AG09319 (cell line): ENCODE measurements at regions not wholly inside any gene's neighbourhood (a gene's known extent, or its start where the extent isn't known, plus 50 kb on each side); places are given as distances from the start of the nearest gene placed in this dataset.

ENCODE experiments used
- DNase-seq: peaks from one replicate; pipeline ENCODE4 v3.0.0-alpha.2; 2010; ENCODE audit warnings: low read depth; ENCODE audit errors: extremely low read depth
- TF ChIP-seq, protein P1 (sequence below): IDR thresholded peaks from 2 replicates; pipeline ENCODE4 v1.5.1; 2011; ENCODE audit warnings: low read depth, mild to moderate bottlenecking, inconsistent platforms, low read length, moderate library complexity

DNA sequence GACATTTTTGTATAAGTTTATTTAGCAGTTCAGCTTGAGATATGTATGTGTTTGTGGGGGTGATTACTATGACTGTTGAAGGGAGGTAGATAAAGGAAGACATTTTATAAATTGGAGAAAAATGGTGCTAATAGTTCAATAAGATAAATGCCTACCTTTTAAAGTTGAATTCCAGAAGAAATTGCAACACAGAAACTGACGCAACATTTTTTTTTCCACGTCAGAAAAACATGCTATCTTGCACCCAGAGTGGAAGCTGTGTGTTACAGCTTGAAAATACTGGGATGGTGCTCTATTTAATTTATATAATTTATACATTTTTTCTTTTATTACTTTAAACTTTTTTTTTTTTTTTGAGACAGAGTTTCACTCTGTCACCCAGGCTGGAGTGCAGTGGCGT lies 171.7 kb downstream of the WNT5A start:
- TF ChIP-seq, protein P1, sequence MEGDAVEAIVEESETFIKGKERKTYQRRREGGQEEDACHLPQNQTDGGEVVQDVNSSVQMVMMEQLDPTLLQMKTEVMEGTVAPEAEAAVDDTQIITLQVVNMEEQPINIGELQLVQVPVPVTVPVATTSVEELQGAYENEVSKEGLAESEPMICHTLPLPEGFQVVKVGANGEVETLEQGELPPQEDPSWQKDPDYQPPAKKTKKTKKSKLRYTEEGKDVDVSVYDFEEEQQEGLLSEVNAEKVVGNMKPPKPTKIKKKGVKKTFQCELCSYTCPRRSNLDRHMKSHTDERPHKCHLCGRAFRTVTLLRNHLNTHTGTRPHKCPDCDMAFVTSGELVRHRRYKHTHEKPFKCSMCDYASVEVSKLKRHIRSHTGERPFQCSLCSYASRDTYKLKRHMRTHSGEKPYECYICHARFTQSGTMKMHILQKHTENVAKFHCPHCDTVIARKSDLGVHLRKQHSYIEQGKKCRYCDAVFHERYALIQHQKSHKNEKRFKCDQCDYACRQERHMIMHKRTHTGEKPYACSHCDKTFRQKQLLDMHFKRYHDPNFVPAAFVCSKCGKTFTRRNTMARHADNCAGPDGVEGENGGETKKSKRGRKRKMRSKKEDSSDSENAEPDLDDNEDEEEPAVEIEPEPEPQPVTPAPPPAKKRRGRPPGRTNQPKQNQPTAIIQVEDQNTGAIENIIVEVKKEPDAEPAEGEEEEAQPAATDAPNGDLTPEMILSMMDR = no peak
- DNase-seq = no peak

DNA sequence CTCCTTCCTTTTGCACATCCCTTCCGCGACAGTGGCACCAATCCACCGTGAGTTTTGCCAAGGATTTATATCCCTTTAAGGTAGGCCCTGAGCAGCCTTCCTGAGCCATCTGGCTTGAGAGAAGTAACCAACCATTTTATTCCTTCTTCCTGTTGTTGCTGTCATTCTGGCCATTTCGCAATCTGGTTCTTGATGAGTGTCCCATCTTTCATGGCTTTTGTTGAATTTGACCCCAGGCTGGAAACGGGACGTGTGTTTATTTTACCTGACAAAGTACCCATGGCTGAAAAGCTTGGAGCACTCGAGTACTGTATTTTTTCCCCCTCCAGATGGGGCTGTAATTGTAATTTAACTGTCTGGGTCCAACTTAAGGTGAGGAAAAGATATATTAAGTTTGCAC lies 173.4 kb downstream of the WNT5A start:
- DNase-seq = no peak
- TF ChIP-seq, protein P1 = no peak

DNA sequence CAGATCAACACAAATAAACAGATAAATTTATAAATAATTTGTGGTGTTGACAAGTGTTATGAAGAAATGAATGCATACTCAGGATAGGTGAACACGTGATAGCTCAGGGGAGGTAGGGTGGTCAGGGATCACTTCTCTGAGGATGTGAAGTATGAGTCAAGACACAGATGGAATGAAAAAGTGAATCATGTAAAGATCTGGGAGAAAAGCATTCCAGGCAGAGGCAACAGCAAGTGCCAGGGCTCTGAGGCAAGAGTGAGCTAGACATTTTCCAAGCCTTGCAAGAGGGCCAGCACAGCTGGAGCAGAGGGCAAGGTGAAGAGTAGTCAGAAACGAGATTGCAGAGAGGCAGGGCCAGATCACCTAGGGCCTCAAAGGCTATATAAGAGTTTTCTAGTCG lies 177.8 kb downstream of the WNT5A start:
- DNase-seq = no peak
- TF ChIP-seq, protein P1 = no peak

DNA sequence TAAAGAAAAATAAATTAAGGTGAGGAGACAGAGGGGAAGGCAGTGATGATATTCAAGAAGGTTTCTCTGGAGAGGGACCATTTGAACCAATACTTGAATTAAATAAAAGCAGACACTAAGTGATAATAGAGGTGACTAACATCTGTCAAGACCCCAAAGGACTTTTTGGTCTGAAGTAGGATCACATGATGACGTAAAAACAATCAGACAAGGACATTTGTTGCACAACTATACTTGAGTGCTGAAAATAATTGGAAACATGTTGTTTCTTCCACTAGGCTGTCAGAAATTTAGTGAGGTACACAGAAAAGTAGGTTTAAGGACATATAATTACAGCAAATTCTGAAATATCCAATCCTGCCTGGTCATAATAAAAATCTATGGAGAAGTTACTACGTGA lies 179.5 kb downstream of the WNT5A start:
- DNase-seq = no peak
- TF ChIP-seq, protein P1 = no peak

DNA sequence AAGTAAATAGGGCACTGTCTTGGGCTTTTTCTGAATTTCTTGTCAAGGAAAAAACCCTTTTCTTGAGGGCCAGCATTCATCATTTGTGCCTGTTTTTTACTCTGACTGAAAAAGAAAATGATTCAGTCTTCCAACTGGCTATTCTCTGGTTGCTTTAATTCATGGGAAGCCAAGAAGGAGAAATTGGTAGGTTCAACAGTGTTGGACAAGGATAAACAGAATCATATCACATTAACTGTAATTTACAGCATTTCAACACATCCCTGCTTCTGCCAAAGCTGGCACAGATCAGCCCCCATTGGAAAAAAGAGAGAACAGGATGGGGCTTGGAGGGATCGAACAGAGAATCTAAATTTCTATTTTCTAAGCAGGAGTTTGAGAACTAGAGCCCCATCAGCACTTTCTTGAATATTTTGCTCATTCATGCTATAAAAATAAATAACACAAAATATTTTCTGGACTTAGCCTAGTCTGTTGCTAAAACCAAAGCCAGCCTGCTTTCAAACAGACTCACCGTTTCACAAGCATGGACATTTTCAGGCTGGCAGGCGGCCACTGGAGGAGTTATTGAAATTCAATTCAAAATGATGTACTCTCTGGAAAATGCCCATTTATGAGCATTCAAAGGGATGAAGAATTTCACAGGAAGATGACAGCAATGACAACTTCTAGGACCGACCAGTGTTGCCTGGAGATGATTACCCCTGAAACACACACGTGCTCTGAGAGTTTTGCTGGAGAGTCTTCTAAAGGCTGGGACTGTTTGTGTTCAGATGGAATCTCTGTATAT lies 181.2 kb downstream of the WNT5A start:
- DNase-seq = no peak
- TF ChIP-seq, protein P1 = no peak

DNA sequence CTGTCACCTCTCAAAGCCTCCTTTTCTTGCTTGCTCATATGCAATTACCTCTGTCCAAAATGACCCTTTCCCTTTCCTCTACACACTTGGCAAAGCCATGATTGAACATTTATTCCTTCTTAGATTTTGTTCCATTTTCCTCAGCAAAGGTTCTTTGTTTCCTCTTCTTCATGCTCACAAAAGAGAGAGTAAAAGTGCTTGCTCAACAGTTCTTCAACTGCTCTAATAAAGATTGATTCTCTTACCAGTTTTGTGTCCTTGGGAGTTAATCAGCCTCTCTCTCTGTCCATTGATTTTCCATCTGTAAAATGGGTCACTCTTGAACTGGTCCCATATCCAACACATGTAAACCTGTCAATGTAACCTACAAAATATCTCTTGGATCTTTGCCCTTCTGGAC lies 186.4 kb downstream of the WNT5A start:
- DNase-seq = no peak
- TF ChIP-seq, protein P1 = no peak

DNA sequence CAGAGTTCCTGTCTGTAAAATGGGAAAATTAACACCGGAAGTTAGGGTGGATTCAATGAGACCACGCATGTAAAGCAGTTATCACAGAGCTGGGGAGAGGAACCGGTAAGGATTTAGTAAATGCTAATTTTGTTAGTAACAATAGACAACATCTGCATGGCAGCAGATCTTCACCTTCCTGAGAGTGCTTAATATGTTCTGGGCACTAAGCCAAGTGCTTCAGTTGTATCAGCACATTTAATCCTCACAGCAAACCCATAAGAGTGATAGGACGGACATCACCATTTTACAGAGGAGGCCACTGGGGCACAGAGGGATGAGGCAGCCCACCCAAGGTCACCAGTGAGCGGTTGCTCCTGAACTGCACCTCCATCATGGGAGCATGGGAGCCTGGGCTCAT lies 189.4 kb downstream of the WNT5A start:
- no peak for DNase-seq
- TF ChIP-seq, protein P1 = no peak
